Activated CD4-positive, CD25-positive, alpha-beta regulatory T cell treated with anti-CD3 and anti-CD28 coated beads, Interleukin-2, amount 50 U/mL, for 16 hours (primary cell): ENCODE measurements at regions not wholly inside any gene's neighbourhood (a gene's known extent, or its start where the extent isn't known, plus 50 kb on each side); places are given as distances from the start of the nearest gene placed in this dataset.
"Not testable (repeated sequence)": the region's sequence is repeated elsewhere in the genome, so short reads cannot be mapped to it uniquely, and the experiment has no call there.

ENCODE experiments used
- DNase-seq: peaks from one replicate; pipeline ENCODE4 v3.0.0-alpha.2; 2020; ENCODE audit warnings: low read depth, low spot score

GRCh38 chr14:105931808-105932483 lies 405.6 kb downstream of the TMEM121 start:
- no peak for DNase-seq

- DNase-seq: no peak
Measured at GRCh38 chr14:105933238-105933637, 406.9 kb downstream of the TMEM121 start.

- DNase-seq: no peak
Measured at GRCh38 chr14:105935384-105935783, 409.0 kb downstream of the TMEM121 start.

- DNase-seq: no peak
Measured at GRCh38 chr14:105937253-105938054, 411.1 kb downstream of the TMEM121 start.

- DNase-seq: no peak
Measured at GRCh38 chr14:105938055-105938863, 411.9 kb downstream of the TMEM121 start.

- DNase-seq: no peak
Measured at GRCh38 chr14:105938959-105939358, 412.6 kb downstream of the TMEM121 start.

- no peak for DNase-seq
Measured at GRCh38 chr14:105939810-105940508, 413.6 kb downstream of the TMEM121 start.

GRCh38 chr14:105940534-105941225 lies 414.3 kb downstream of the TMEM121 start:
- DNase-seq: no peak

- DNase-seq: no peak
Measured at GRCh38 chr14:105941226-105942166, 415.1 kb downstream of the TMEM121 start.

GRCh38 chr14:105942725-105943124 lies 416.3 kb downstream of the TMEM121 start:
- DNase-seq: not testable (repeated sequence)

GRCh38 chr14:105943973-105944602 lies 417.7 kb downstream of the TMEM121 start:
- no peak for DNase-seq

- DNase-seq: peak; percentile 60
Measured at GRCh38 chr14:105944632-105945610, 418.5 kb downstream of the TMEM121 start.

- DNase-seq: no peak
Measured at GRCh38 chr14:105945896-105946295, 419.5 kb downstream of the TMEM121 start.

- DNase-seq: no peak
Measured at GRCh38 chr14:105947599-105947998, 421.2 kb downstream of the TMEM121 start.

- not testable (repeated sequence) for DNase-seq
Measured at GRCh38 chr14:105948955-105949354, 422.6 kb downstream of the TMEM121 start.

GRCh38 chr14:105950364-105950892 lies 424.0 kb downstream of the TMEM121 start:
- DNase-seq: not testable (repeated sequence)

- no peak for DNase-seq
Measured at GRCh38 chr14:105951399-105951798, 425.0 kb downstream of the TMEM121 start.

GRCh38 chr14:105952222-105952621 lies 425.8 kb downstream of the TMEM121 start:
- no peak for DNase-seq
